GM19240 (cell line): ENCODE measurements at regions not wholly inside any gene's neighbourhood (a gene's known extent, or its start where the extent isn't known, plus 50 kb on each side); places are given as distances from the start of the nearest gene placed in this dataset.
"Not testable (repeated sequence)": the region's sequence is repeated elsewhere in the genome, so short reads cannot be mapped to it uniquely, and the experiment has no call there.

Experiments used
- DNase-seq: peaks from one replicate; pipeline ENCODE4 v3.0.0; 2011; ENCODE audit warnings: low spot score; ENCODE audit not compliant: insufficient read length

- no peak for DNase-seq
Measured at GRCh38 chr6:121867095-121867494, 431.6 kb downstream of the GJA1 start.

- no peak for DNase-seq
Measured at GRCh38 chr6:121868206-121868605, 432.8 kb downstream of the GJA1 start.

- DNase-seq: no peak
Measured at GRCh38 chr6:121873595-121873994, 438.1 kb downstream of the GJA1 start.

GRCh38 chr6:121876721-121877120 lies 441.3 kb downstream of the GJA1 start:
- no peak for DNase-seq

GRCh38 chr6:121879149-121879548 lies 443.7 kb downstream of the GJA1 start:
- DNase-seq: no peak

- no peak for DNase-seq
Measured at GRCh38 chr6:121880831-121881230, 445.4 kb downstream of the GJA1 start.

- DNase-seq: no peak
Measured at GRCh38 chr6:121881974-121882667, 446.7 kb downstream of the GJA1 start.

- no peak for DNase-seq
Measured at GRCh38 chr6:121884091-121884490, 448.6 kb downstream of the GJA1 start.

- DNase-seq: no peak
Measured at GRCh38 chr6:121884620-121885019, 449.2 kb downstream of the GJA1 start.

- no peak for DNase-seq
Measured at GRCh38 chr6:121885399-121886152, 450.1 kb downstream of the GJA1 start.

GRCh38 chr6:121886223-121886830 lies 450.9 kb downstream of the GJA1 start:
- no peak for DNase-seq

- DNase-seq: no peak
Measured at GRCh38 chr6:121887724-121888123, 452.3 kb downstream of the GJA1 start.

GRCh38 chr6:121890307-121890910 lies 455.0 kb downstream of the GJA1 start:
- no peak for DNase-seq

- not testable (repeated sequence) for DNase-seq
Measured at GRCh38 chr6:121895731-121896130, 460.3 kb downstream of the GJA1 start.

- no peak for DNase-seq
Measured at GRCh38 chr6:121896363-121896762, 460.9 kb downstream of the GJA1 start.

- DNase-seq: no peak
Measured at GRCh38 chr6:121896771-121897170, 461.3 kb downstream of the GJA1 start.

- no peak for DNase-seq
Measured at GRCh38 chr6:121897337-121897760, 461.9 kb downstream of the GJA1 start.

GRCh38 chr6:121901432-121901831 lies 466.0 kb downstream of the GJA1 start:
- DNase-seq: no peak

GRCh38 chr6:121904559-121904958 lies 469.1 kb downstream of the GJA1 start:
- no peak for DNase-seq

GRCh38 chr6:121912905-121913304 lies 477.5 kb downstream of the GJA1 start:
- DNase-seq: no peak

- no peak for DNase-seq
Measured at GRCh38 chr6:121917263-121917829, 481.9 kb downstream of the GJA1 start.
